ENCODE measurements at regions not wholly inside any gene's neighbourhood (a gene's known extent, or its start where the extent isn't known, plus 50 kb on each side); places are given as distances from the start of the nearest gene placed in this dataset.
"Not testable (repeated sequence)": the region's sequence is repeated elsewhere in the genome, so short reads cannot be mapped to it uniquely, and the experiment has no call there.

DNA sequence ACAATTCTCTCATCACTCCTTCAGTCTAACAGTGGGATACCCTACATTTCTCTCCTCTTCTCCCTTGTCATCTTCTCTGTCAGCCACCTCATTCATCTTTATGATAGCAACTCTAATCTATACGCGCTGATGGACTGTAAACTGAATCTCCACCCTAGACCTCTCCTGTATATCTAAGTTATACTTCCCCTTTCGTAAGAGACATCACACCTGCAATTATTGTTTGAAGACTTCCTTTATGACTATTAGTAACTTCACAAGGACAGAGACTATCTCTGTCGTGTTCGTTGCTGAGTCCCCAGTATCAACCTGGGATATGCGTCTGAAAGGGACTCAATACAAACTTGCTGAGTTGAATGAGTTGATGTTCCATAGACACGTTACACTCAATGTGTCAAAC, 263.2 kb downstream of the IRS1 start:
- no peaks in the 10 kb centered on the region for H3K36me3 ChIP-seq (replicated peaks; ENCODE audit: insufficient read depth, low read depth)
- no peak overlapping the region for H3K4me3 ChIP-seq
- DNase-seq (ENCODE audit: low spot score), result no peak
- H4K20me1 ChIP-seq (ENCODE audit: insufficient read depth, poor library complexity, severe bottlenecking), result no peaks in the 10 kb centered on the region
- TF ChIP-seq EZH2phosphoT487 (IDR thresholded peaks at IDR 0.05; ENCODE audit: low read depth, severe bottlenecking, unreplicated experiment), result no peak
- TF ChIP-seq EZH2 (IDR thresholded peaks at IDR 0.05; ENCODE audit: borderline replicate concordance), result no peak
- TF ChIP-seq, protein P1, sequence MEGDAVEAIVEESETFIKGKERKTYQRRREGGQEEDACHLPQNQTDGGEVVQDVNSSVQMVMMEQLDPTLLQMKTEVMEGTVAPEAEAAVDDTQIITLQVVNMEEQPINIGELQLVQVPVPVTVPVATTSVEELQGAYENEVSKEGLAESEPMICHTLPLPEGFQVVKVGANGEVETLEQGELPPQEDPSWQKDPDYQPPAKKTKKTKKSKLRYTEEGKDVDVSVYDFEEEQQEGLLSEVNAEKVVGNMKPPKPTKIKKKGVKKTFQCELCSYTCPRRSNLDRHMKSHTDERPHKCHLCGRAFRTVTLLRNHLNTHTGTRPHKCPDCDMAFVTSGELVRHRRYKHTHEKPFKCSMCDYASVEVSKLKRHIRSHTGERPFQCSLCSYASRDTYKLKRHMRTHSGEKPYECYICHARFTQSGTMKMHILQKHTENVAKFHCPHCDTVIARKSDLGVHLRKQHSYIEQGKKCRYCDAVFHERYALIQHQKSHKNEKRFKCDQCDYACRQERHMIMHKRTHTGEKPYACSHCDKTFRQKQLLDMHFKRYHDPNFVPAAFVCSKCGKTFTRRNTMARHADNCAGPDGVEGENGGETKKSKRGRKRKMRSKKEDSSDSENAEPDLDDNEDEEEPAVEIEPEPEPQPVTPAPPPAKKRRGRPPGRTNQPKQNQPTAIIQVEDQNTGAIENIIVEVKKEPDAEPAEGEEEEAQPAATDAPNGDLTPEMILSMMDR (IDR thresholded peaks at IDR 0.05; ENCODE audit: poor library complexity), result no peak
- H3K27ac ChIP-seq, result no peak overlapping the region
- H3K4me2 ChIP-seq, result no peak overlapping the region
- no peaks in the 10 kb centered on the region for H3K27me3 ChIP-seq
- no peak overlapping the region for H2AFZ ChIP-seq
- no peaks in the 10 kb centered on the region for H3K9me2 ChIP-seq (replicated peaks; ENCODE audit: insufficient read depth)
- H3K4me1 ChIP-seq (ENCODE audit: insufficient read depth), result no peaks in the 10 kb centered on the region
- no peaks in the 10 kb centered on the region for H3K79me2 ChIP-seq
- WGBS (ENCODE audit: low lambda C conversion rate, missing lambda C conversion rate), result 89% methylated on average over 7 of the region's 7 CpGs
- no peaks in the 10 kb centered on the region for H3K9me3 ChIP-seq (ENCODE audit: low read depth)

DNA sequence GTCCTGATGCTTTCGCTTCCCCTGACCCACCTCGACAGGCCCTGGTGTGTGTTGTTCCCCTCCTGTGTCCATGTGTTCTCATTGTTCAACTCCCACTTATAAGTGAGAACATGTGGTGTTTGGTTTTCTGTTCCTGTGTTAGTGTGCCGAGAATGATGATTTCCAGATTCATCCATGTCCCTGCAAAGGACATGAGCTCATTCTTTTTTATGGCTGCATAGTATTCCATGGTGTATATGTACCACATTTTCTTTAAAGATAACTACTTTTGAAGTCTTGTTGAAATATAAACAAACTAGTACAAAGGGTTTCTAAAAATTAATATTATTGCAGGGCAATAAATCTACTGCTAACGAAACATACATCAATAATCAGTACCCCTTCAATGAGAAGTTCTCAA, 266.6 kb downstream of the IRS1 start:
- 90% methylated on average over 4 of the region's 4 CpGs for WGBS (ENCODE audit: low lambda C conversion rate, missing lambda C conversion rate)

DNA sequence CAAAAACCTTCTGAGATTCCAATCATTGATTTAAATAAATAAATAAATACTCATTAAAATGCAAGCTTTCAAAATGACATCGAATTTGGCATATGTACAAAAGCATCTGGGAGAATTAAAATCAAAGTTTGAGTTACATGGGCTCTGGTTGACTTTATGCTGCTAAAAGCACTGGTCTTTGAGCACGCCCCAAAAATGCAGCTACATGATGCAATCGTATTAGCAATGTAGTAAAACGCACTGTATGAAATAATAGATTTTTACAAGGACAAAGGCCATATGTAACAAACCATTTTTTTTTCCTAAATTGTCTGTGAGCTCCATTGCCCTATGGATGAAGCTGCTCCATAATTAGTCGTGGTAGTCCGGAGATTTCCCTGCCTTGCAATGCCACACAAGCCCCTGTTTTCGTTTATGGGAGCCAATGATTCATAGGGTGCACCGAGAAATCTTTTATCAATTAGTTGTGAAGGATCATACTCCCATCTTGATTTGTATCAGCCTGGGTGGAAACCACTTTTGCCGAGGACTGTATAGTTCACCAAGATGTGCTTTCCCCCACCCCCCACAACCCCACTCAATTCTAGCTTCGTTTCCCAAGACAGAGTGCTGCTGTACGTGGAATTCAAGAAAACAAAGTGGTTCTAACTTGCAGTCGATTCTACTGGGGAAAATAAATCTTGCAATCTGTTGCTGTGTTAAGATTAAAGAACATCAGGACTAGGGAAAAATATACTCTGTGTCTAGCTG, 268.4 kb downstream of the IRS1 start:
- H3K27ac ChIP-seq, result no peak overlapping the region
- H3K9me2 ChIP-seq (replicated peaks; ENCODE audit: insufficient read depth), result no peaks in the 10 kb centered on the region
- H3K4me2 ChIP-seq, result no peak overlapping the region
- H3K36me3 ChIP-seq (replicated peaks; ENCODE audit: insufficient read depth, low read depth), result no peaks in the 10 kb centered on the region
- H3K79me2 ChIP-seq, result no peaks in the 10 kb centered on the region
- H3K4me1 ChIP-seq (ENCODE audit: insufficient read depth), result no peaks in the 10 kb centered on the region
- H2AFZ ChIP-seq, result no peak overlapping the region
- H3K4me3 ChIP-seq, result no peak overlapping the region
- no peaks in the 10 kb centered on the region for H3K9me3 ChIP-seq (ENCODE audit: low read depth)
- H3K27me3 ChIP-seq, result no peaks in the 10 kb centered on the region
- TF ChIP-seq, protein P1 (IDR thresholded peaks at IDR 0.05; ENCODE audit: poor library complexity), result no peak
- no peak for TF ChIP-seq EZH2phosphoT487 (IDR thresholded peaks at IDR 0.05; ENCODE audit: low read depth, severe bottlenecking, unreplicated experiment)
- 92% methylated on average over 12 of the region's 12 CpGs for WGBS (ENCODE audit: low lambda C conversion rate, missing lambda C conversion rate)
- DNase-seq (ENCODE audit: low spot score), result no peak
- no peaks in the 10 kb centered on the region for H4K20me1 ChIP-seq (ENCODE audit: insufficient read depth, poor library complexity, severe bottlenecking)

More for the DNA sequence above, 266.6 kb downstream of the IRS1 start:
- not testable (repeated sequence) for H3K27ac ChIP-seq; H2AFZ ChIP-seq; H3K79me2 ChIP-seq; DNase-seq (ENCODE audit: low spot score); H4K20me1 ChIP-seq (ENCODE audit: insufficient read depth, poor library complexity, severe bottlenecking); H3K4me1 ChIP-seq (ENCODE audit: insufficient read depth); H3K4me2 ChIP-seq; H3K4me3 ChIP-seq; H3K27me3 ChIP-seq; H3K9me3 ChIP-seq (ENCODE audit: low read depth); H3K36me3 ChIP-seq (replicated peaks; ENCODE audit: insufficient read depth, low read depth); H3K9me2 ChIP-seq (replicated peaks; ENCODE audit: insufficient read depth)

DNA sequence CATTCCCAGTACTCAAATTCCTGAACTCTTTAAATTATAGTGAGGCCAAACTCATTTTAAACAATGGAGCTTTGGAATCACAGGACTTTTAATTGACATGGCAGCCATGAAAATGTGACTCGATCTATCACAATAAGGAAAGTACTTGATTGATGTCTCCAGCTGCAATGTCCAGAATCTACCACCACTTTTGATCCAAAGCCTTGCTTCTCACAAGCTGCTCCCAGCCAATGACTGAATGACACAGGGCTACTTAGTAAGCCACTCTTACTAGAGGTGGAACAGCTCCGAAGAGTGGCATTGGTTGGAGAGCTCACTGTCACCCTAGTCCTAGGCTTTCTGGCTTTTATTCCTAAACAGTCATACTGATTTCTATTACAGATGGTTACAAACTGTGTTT, 270.1 kb downstream of the IRS1 start:
- no peaks in the 10 kb centered on the region for H4K20me1 ChIP-seq (ENCODE audit: insufficient read depth, poor library complexity, severe bottlenecking)
- H3K36me3 ChIP-seq (replicated peaks; ENCODE audit: insufficient read depth, low read depth), result no peaks in the 10 kb centered on the region
- H3K27ac ChIP-seq, result no peak overlapping the region
- H3K4me2 ChIP-seq, result no peak overlapping the region
- 95% methylated on average over 2 of the region's 2 CpGs for WGBS (ENCODE audit: low lambda C conversion rate, missing lambda C conversion rate)
- H2AFZ ChIP-seq, result no peak overlapping the region
- no peaks in the 10 kb centered on the region for H3K9me2 ChIP-seq (replicated peaks; ENCODE audit: insufficient read depth)
- no peaks in the 10 kb centered on the region for H3K79me2 ChIP-seq
- TF ChIP-seq EZH2 (IDR thresholded peaks at IDR 0.05; ENCODE audit: borderline replicate concordance), result no peak
- TF ChIP-seq, protein P1 (IDR thresholded peaks at IDR 0.05; ENCODE audit: poor library complexity), result no peak
- TF ChIP-seq EZH2phosphoT487 (IDR thresholded peaks at IDR 0.05; ENCODE audit: low read depth, severe bottlenecking, unreplicated experiment), result no peak
- no peak for DNase-seq (ENCODE audit: low spot score)
- H3K4me3 ChIP-seq, result no peak overlapping the region
- no peaks in the 10 kb centered on the region for H3K27me3 ChIP-seq
- no peaks in the 10 kb centered on the region for H3K9me3 ChIP-seq (ENCODE audit: low read depth)
- H3K4me1 ChIP-seq (ENCODE audit: insufficient read depth), result no peaks in the 10 kb centered on the region

Measured in hepatocyte (in vitro differentiated cells).